ENCODE measurements at regions not wholly inside any gene's neighbourhood (a gene's known extent, or its start where the extent isn't known, plus 50 kb on each side); places are given as distances from the start of the nearest gene placed in this dataset.

GRCh38 chr18:56175330-56176001 lies 462.9 kb downstream of the TXNL1 start:
- DNase-seq (ENCODE audit: low spot score in 2 of 2) (no peak), ATAC-seq (no peak)
- Mint-ChIP-seq H3K9me3 (no peaks in the 10 kb centered on the region), H3K27ac (no peak overlapping the region), H3K36me3 (no peaks in the 10 kb centered on the region)

- no peaks in the 10 kb centered on the region for H3K9me3 Mint-ChIP-seq
- no peak for ATAC-seq
Observed at GRCh38 chr18:56173542-56174220, 464.7 kb downstream of the TXNL1 start.

GRCh38 chr18:56172527-56172926 lies 465.9 kb downstream of the TXNL1 start:
- Mint-ChIP-seq H3K27ac (no peak overlapping the region), H3K9me3 (no peaks in the 10 kb centered on the region), H3K36me3 (no peaks in the 10 kb centered on the region)
- no peak for ATAC-seq
- no peak for DNase-seq (ENCODE audit: low spot score in 2 of 2)

More at GRCh38 chr18:56173542-56174220, 464.7 kb downstream of the TXNL1 start:
- Mint-ChIP-seq H3K27ac (no peak overlapping the region), H3K36me3 (no peaks in the 10 kb centered on the region)
- DNase-seq (ENCODE audit: low spot score in 2 of 2), result no peak

- DNase-seq (ENCODE audit: low spot score in 2 of 2) (no peak), ATAC-seq (no peak)
- no peak overlapping the region for H3K27ac Mint-ChIP-seq
- H3K36me3 Mint-ChIP-seq, result no peaks in the 10 kb centered on the region
- no peaks in the 10 kb centered on the region for H3K9me3 Mint-ChIP-seq
Observed at GRCh38 chr18:56171848-56172247, 466.5 kb downstream of the TXNL1 start.

GRCh38 chr18:56168049-56168781 lies 470.2 kb downstream of the TXNL1 start:
- ATAC-seq (no peak), DNase-seq (ENCODE audit: low spot score in 2 of 2) (no peak)
- no peaks in the 10 kb centered on the region for H3K9me3 Mint-ChIP-seq
- H3K27ac Mint-ChIP-seq, result no peak overlapping the region
- no peaks in the 10 kb centered on the region for H3K36me3 Mint-ChIP-seq

- Mint-ChIP-seq H3K9me3 (no peaks in the 10 kb centered on the region), H3K36me3 (no peaks in the 10 kb centered on the region), H3K27ac (no peak overlapping the region)
- DNase-seq (ENCODE audit: low spot score in 2 of 2) (no peak), ATAC-seq (no peak)
Observed at GRCh38 chr18:56167366-56167765, 471.0 kb downstream of the TXNL1 start.

GRCh38 chr18:56166914-56167313 lies 471.5 kb downstream of the TXNL1 start:
- DNase-seq (ENCODE audit: low spot score in 2 of 2) (no peak), ATAC-seq (no peak)
- H3K36me3 Mint-ChIP-seq, result no peaks in the 10 kb centered on the region
- no peak overlapping the region for H3K27ac Mint-ChIP-seq
- no peaks in the 10 kb centered on the region for H3K9me3 Mint-ChIP-seq

- ATAC-seq, result no peak
- no peaks in the 10 kb centered on the region for H3K36me3 Mint-ChIP-seq
- no peak overlapping the region for H3K27ac Mint-ChIP-seq
- DNase-seq (ENCODE audit: low spot score in 2 of 2), result no peak
- H3K9me3 Mint-ChIP-seq, result no peaks in the 10 kb centered on the region
Observed at GRCh38 chr18:56165601-56166355, 472.6 kb downstream of the TXNL1 start.

GRCh38 chr18:56162311-56163265 lies 475.8 kb downstream of the TXNL1 start:
- Mint-ChIP-seq H3K36me3 (no peaks in the 10 kb centered on the region), H3K9me3 (peaks cover 3 to 9% of the 10 kb centered on the region in 2 donors), H3K27ac (no peak overlapping the region)
- no peak for ATAC-seq
- DNase-seq (ENCODE audit: low spot score in 2 of 2), result no peak

GRCh38 chr18:56161566-56162260 lies 476.7 kb downstream of the TXNL1 start:
- no peak for ATAC-seq
- Mint-ChIP-seq H3K36me3 (no peaks in the 10 kb centered on the region), H3K27ac (no peak overlapping the region), H3K9me3 (peaks cover 3 to 9% of the 10 kb centered on the region in 2 donors)
- DNase-seq (ENCODE audit: low spot score in 2 of 2), result no peak

- no peak overlapping the region for H3K27ac Mint-ChIP-seq
- DNase-seq (ENCODE audit: low spot score in 2 of 2) (no peak), ATAC-seq (no peak)
- H3K36me3 Mint-ChIP-seq, result peaks cover 0 to 4% of the 10 kb centered on the region in 2 donors
- H3K9me3 Mint-ChIP-seq, result peaks cover 8 to 9% of the 10 kb centered on the region in 2 donors
Observed at GRCh38 chr18:56158676-56159075, 479.7 kb downstream of the TXNL1 start.

- no peak for DNase-seq (ENCODE audit: low spot score in 2 of 2)
- no peak for ATAC-seq
- H3K9me3 Mint-ChIP-seq, result peaks cover 8 to 15% of the 10 kb centered on the region in 2 donors
- peaks cover 0 to 4% of the 10 kb centered on the region in 2 donors for H3K36me3 Mint-ChIP-seq
- H3K27ac Mint-ChIP-seq, result no peak overlapping the region
Observed at GRCh38 chr18:56157541-56157940, 480.9 kb downstream of the TXNL1 start.

GRCh38 chr18:56152551-56153310 lies 485.7 kb downstream of the TXNL1 start:
- Mint-ChIP-seq H3K9me3 (peaks cover 5 to 19% of the 10 kb centered on the region in 2 donors), H3K27ac (no peak overlapping the region), H3K36me3 (peaks cover 0 to 4% of the 10 kb centered on the region in 2 donors)
- ATAC-seq (no peak), DNase-seq (ENCODE audit: low spot score in 2 of 2) (no peak)

- H3K27ac Mint-ChIP-seq, result no peak overlapping the region
- H3K36me3 Mint-ChIP-seq, result peaks cover 0 to 4% of the 10 kb centered on the region in 2 donors
- DNase-seq (ENCODE audit: low spot score in 2 of 2), result no peak
- no peak for ATAC-seq
- H3K9me3 Mint-ChIP-seq, result peaks cover 7 to 24% of the 10 kb centered on the region in 2 donors
Observed at GRCh38 chr18:56148373-56148772, 490.0 kb downstream of the TXNL1 start.

- H3K9me3 Mint-ChIP-seq, result peaks cover 7 to 17% of the 10 kb centered on the region in 2 donors
- no peak for ATAC-seq
- peaks cover 0 to 4% of the 10 kb centered on the region in 2 donors for H3K36me3 Mint-ChIP-seq
- H3K27ac Mint-ChIP-seq, result no peak overlapping the region
- DNase-seq (ENCODE audit: low spot score in 2 of 2), result no peak
Observed at GRCh38 chr18:56146565-56146964, 491.8 kb downstream of the TXNL1 start.
